ENCODE measurements at regions not wholly inside any gene's neighbourhood (a gene's known extent, or its start where the extent isn't known, plus 50 kb on each side); places are given as distances from the start of the nearest gene placed in this dataset.
"Not testable (repeated sequence)": the region's sequence is repeated elsewhere in the genome, so short reads cannot be mapped to it uniquely, and the experiment has no call there.

DNA sequence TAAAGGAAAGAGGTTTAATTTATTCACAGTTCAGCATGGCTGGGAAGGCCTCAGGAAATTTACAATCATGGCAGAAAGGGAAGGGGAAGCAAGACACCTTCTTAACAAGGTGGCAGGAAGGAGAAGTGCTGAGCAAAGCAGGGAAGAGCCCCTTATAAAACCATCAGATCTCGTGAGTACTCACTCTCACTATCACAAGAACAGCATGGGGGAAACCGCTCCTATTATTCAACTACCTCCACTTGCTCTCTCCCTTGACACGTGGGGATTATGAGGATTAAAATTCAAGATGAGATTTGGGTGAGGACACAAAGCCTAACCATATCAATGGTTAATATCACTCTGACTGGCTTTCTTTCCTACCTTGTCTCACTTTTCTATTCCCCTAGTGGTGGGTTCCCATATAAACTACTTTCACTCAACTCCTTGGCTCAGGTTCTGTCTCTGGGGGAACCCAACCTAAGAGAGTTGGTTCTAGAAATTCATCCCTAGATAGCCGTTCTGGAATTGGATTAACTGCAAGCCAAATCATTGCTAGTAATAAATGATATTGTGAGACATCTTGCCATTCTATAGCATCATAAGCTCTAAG lies 749.8 kb upstream of the GRAMD2B start:
- peaks cover 15% of the 10 kb centered on the region; the same call in 1 of the 2 replicates for H3K9me3 ChIP-seq (ENCODE audit: insufficient read depth, low read length)
- TF ChIP-seq ZNF274 (IDR thresholded peaks at IDR 0.05; ENCODE audit: low read depth, low read length) (no peak), YY1 (IDR thresholded peaks at IDR 0.05; ENCODE audit: insufficient read depth, insufficient read length) (no peak), SUZ12 (IDR thresholded peaks at IDR 0.05; ENCODE audit: extremely low read depth, insufficient read depth, insufficient read length) (no peak)
- DNase-seq (ENCODE audit: low read depth, low spot score) = no peak
- no peak overlapping the region for H3K9ac ChIP-seq (ENCODE audit: insufficient read length, low read depth)
- no peaks in the 10 kb centered on the region for H3K27me3 ChIP-seq (ENCODE audit: insufficient read depth, insufficient read length)
- no peaks in the 10 kb centered on the region for H3K4me1 ChIP-seq (ENCODE audit: insufficient read depth, insufficient read length)
- H3K36me3 ChIP-seq (ENCODE audit: insufficient read depth, insufficient read length, low read length) = no peaks in the 10 kb centered on the region
- no peak overlapping the region for H3K4me3 ChIP-seq (ENCODE audit: insufficient read length, low read depth)

DNA sequence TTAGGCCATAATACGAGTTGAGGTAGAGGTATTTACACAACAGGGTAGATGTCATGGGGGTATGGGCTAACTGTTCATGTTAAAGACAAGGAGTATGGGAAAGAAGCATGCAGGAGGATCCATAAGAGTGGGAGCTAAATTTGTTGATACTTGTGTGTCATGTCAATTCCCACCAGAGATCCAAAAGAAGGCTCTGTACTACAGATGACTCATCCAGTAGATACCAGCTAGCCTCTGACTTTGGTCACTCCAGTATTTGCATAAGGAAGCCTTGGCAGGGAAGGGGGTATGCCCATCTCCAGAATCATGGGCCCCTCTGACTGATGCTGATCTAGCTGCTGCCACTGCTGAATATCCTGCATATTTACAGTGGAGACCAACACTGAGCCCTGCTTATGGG lies 743.7 kb upstream of the GRAMD2B start:
- TF ChIP-seq SUZ12 (IDR thresholded peaks at IDR 0.05; ENCODE audit: extremely low read depth, insufficient read depth, insufficient read length) (no peak), ZNF274 (IDR thresholded peaks at IDR 0.05; ENCODE audit: low read depth, low read length) (no peak), YY1 (IDR thresholded peaks at IDR 0.05; ENCODE audit: insufficient read depth, insufficient read length) (no peak)
- Histone ChIP-seq H3K9me3 (ENCODE audit: insufficient read depth, low read length) (no peaks in the 10 kb centered on the region), H3K9ac (ENCODE audit: insufficient read length, low read depth) (no peak overlapping the region), H3K4me1 (ENCODE audit: insufficient read depth, insufficient read length) (no peaks in the 10 kb centered on the region), H3K4me3 (ENCODE audit: insufficient read length, low read depth) (no peak overlapping the region), H3K36me3 (ENCODE audit: insufficient read depth, insufficient read length, low read length) (no peaks in the 10 kb centered on the region), H3K27me3 (ENCODE audit: insufficient read depth, insufficient read length) (no peaks in the 10 kb centered on the region)
- DNase-seq (ENCODE audit: low read depth, low spot score) = no peak

GRCh38 chr5:125683669-125684068 lies 739.5 kb upstream of the GRAMD2B start:
- DNase-seq (ENCODE audit: low read depth, low spot score) = no peak
- H3K27me3 ChIP-seq (ENCODE audit: insufficient read depth, insufficient read length) = no peaks in the 10 kb centered on the region
- no peak for TF ChIP-seq YY1 (IDR thresholded peaks at IDR 0.05; ENCODE audit: insufficient read depth, insufficient read length)
- no peak for TF ChIP-seq SUZ12 (IDR thresholded peaks at IDR 0.05; ENCODE audit: extremely low read depth, insufficient read depth, insufficient read length)
- no peak for TF ChIP-seq ZNF274 (IDR thresholded peaks at IDR 0.05; ENCODE audit: low read depth, low read length)
- no peaks in the 10 kb centered on the region for H3K4me1 ChIP-seq (ENCODE audit: insufficient read depth, insufficient read length)
- no peaks in the 10 kb centered on the region for H3K9me3 ChIP-seq (ENCODE audit: insufficient read depth, low read length)
- H3K36me3 ChIP-seq (ENCODE audit: insufficient read depth, insufficient read length, low read length) = no peaks in the 10 kb centered on the region
- no peak overlapping the region for H3K9ac ChIP-seq (ENCODE audit: insufficient read length, low read depth)
- H3K4me3 ChIP-seq (ENCODE audit: insufficient read length, low read depth) = no peak overlapping the region

DNA sequence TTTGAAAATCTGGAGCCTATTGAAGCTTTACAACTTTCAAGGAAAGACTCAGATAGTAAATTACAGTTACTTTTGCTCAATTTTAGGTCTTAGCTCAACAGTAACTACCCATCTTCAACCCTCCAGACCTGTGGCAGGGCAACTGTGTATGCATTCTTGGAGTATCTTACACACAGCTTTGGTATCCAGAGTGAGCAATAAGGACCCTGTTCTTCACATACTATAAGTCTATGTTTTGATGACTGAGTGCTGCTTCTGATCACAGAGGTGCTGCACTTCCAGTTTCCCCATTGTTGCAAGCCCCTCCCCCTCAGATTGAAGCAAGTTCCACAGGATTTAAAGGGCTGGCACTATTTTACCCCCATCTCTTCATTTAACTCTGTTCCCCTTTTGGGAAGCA lies 737.4 kb upstream of the GRAMD2B start:
- H3K27me3 ChIP-seq (ENCODE audit: insufficient read depth, insufficient read length) = no peaks in the 10 kb centered on the region
- H3K36me3 ChIP-seq (ENCODE audit: insufficient read depth, insufficient read length, low read length) = no peaks in the 10 kb centered on the region
- H3K4me1 ChIP-seq (ENCODE audit: insufficient read depth, insufficient read length) = no peaks in the 10 kb centered on the region
- DNase-seq (ENCODE audit: low read depth, low spot score) = no peak
- H3K9me3 ChIP-seq (ENCODE audit: insufficient read depth, low read length) = peaks cover 5% of the 10 kb centered on the region; the same call in 1 of the 2 replicates
- H3K9ac ChIP-seq (ENCODE audit: insufficient read length, low read depth) = no peak overlapping the region
- TF ChIP-seq YY1 (IDR thresholded peaks at IDR 0.05; ENCODE audit: insufficient read depth, insufficient read length) (no peak), SUZ12 (IDR thresholded peaks at IDR 0.05; ENCODE audit: extremely low read depth, insufficient read depth, insufficient read length) (no peak)
- no peak overlapping the region for H3K4me3 ChIP-seq (ENCODE audit: insufficient read length, low read depth)

- not testable (repeated sequence) for H3K27me3 ChIP-seq (ENCODE audit: insufficient read depth, insufficient read length); H3K9me3 ChIP-seq (ENCODE audit: insufficient read depth, low read length); DNase-seq (ENCODE audit: low read depth, low spot score); H3K4me1 ChIP-seq (ENCODE audit: insufficient read depth, insufficient read length); H3K4me3 ChIP-seq (ENCODE audit: insufficient read length, low read depth); H3K9ac ChIP-seq (ENCODE audit: insufficient read length, low read depth); H3K36me3 ChIP-seq (ENCODE audit: insufficient read depth, insufficient read length, low read length)
Observed at GRCh38 chr5:125691738-125692530, 731.3 kb upstream of the GRAMD2B start.

- Histone ChIP-seq H3K9ac (ENCODE audit: insufficient read length, low read depth) (no peak overlapping the region), H3K36me3 (ENCODE audit: insufficient read depth, insufficient read length, low read length) (no peaks in the 10 kb centered on the region), H3K4me1 (ENCODE audit: insufficient read depth, insufficient read length) (no peaks in the 10 kb centered on the region), H3K27me3 (ENCODE audit: insufficient read depth, insufficient read length) (no peaks in the 10 kb centered on the region), H3K9me3 (ENCODE audit: insufficient read depth, low read length) (no peaks in the 10 kb centered on the region; the same call in 1 of the 2 replicates), H3K4me3 (ENCODE audit: insufficient read length, low read depth) (no peak overlapping the region)
- no peak for TF ChIP-seq YY1 (IDR thresholded peaks at IDR 0.05; ENCODE audit: insufficient read depth, insufficient read length)
- TF ChIP-seq SUZ12 (IDR thresholded peaks at IDR 0.05; ENCODE audit: extremely low read depth, insufficient read depth, insufficient read length) = no peak
- TF ChIP-seq ZNF274 (IDR thresholded peaks at IDR 0.05; ENCODE audit: low read depth, low read length) = no peak
- DNase-seq (ENCODE audit: low read depth, low spot score) = no peak
Observed at GRCh38 chr5:125695996-125696655, 727.1 kb upstream of the GRAMD2B start.

DNA sequence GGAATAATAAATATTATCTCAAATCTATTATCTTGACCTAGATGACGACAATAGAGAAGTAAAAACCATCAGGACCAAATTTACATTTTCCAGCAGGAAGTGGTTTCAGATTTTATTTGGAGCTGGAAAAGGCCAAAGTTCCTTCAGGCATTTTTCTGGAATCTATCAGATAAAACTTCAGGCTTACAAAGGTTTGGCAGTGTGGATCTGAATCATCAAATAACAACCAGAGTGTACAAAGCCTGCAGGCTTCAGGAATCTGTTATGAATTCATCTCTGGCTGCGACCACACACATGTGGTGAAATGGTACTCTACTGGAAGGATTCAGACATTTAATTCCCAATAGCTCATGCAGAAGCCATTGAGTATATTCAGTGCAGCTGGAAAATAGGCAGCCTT lies 726.4 kb upstream of the GRAMD2B start:
- Histone ChIP-seq H3K4me1 (ENCODE audit: insufficient read depth, insufficient read length) (no peaks in the 10 kb centered on the region), H3K27me3 (ENCODE audit: insufficient read depth, insufficient read length) (no peaks in the 10 kb centered on the region), H3K36me3 (ENCODE audit: insufficient read depth, insufficient read length, low read length) (no peaks in the 10 kb centered on the region), H3K9me3 (ENCODE audit: insufficient read depth, low read length) (no peaks in the 10 kb centered on the region; the same call in 1 of the 2 replicates), H3K4me3 (ENCODE audit: insufficient read length, low read depth) (no peak overlapping the region), H3K9ac (ENCODE audit: insufficient read length, low read depth) (no peak overlapping the region)
- DNase-seq (ENCODE audit: low read depth, low spot score) = no peak
- no peak for TF ChIP-seq YY1 (IDR thresholded peaks at IDR 0.05; ENCODE audit: insufficient read depth, insufficient read length)
- TF ChIP-seq SUZ12 (IDR thresholded peaks at IDR 0.05; ENCODE audit: extremely low read depth, insufficient read depth, insufficient read length) = no peak
- TF ChIP-seq ZNF274 (IDR thresholded peaks at IDR 0.05; ENCODE audit: low read depth, low read length) = no peak
